Colonic mucosa (tissue), 4 donors: ENCODE measurements at regions not wholly inside any gene's neighbourhood (a gene's known extent, or its start where the extent isn't known, plus 50 kb on each side); places are given as distances from the start of the nearest gene placed in this dataset.

ENCODE experiments used
- DNase-seq: peaks from one replicate; pipeline ENCODE4 v3.0.0-alpha.2; 2020
- H3K27ac ChIP-seq: fragments of 200-600 bp; one replicate; pipeline ENCODE4 v1.8.0; 2021
- H3K27me3 ChIP-seq: fragments of 200-600 bp; one replicate; pipeline ENCODE4 v1.8.0; 2021
- H3K36me3 ChIP-seq: fragments of 200-600 bp; one replicate; pipeline ENCODE4 v1.8.0; 2021
- H3K4me1 ChIP-seq: fragments of 200-600 bp; one replicate; pipeline ENCODE4 v1.8.0; 2021; ENCODE audit warnings: mild to moderate bottlenecking
- H3K4me3 ChIP-seq: fragments of 200-600 bp; one replicate; pipeline ENCODE4 v1.8.0; 2021
- H3K9ac ChIP-seq, 2 donors: one replicate each; pipeline ENCODE4 v1.7.0; 2013; ENCODE audit warnings: control low read depth in 2 of 2, low read depth in 2 of 2, low read length in 2 of 2
- H3K9me3 ChIP-seq: fragments of 200-600 bp; one replicate; pipeline ENCODE4 v1.8.0; 2021
- intact Hi-C: fragments of 100-400 bp; cut with DNase I; formaldehyde crosslinking; loops from one replicate; pipeline ENCODE4 v1.14.1; 2022
- TF ChIP-seq, protein P1 (sequence below): fragments of 200-600 bp; IDR thresholded peaks from one replicate; pipeline ENCODE4 v1.8.0; 2022; ENCODE audit warnings: antibody characterized with exemption, mild to moderate bottlenecking
- donor health status: healthy.
- donor health status: DM: no; HTN: no; CAD: no.
- donor health status: DM: no; HTN: no; CAD: no.

DNA sequence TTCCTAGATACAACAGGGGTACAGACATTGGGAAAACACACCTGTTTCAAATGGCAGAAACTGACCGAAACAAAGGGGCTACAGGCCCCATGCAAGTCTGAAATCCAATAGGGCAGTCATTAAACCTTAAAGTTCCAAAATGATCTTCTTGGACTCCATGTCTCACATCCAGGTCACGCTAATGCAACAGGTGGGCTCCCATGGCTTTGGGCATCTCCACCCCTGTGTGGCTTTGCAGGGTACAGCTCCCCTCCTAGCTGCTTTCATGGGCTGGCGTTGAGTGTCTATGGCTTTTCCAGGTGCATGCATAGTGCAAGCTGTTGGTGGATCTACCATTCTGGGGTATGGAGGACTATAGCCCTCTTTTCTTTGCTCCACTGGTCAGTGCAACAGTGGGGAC lies 248.1 kb upstream of the RHOBTB1 start:
- no peaks in the 10 kb centered on the region for H3K9me3 ChIP-seq
- no peak overlapping the region for H3K4me3 ChIP-seq
- no peaks in the 10 kb centered on the region for H3K36me3 ChIP-seq
- DNase-seq: no peak
- intact Hi-C loops: no loop called here
- no peaks in the 10 kb centered on the region for H3K27me3 ChIP-seq
- TF ChIP-seq, protein P1, sequence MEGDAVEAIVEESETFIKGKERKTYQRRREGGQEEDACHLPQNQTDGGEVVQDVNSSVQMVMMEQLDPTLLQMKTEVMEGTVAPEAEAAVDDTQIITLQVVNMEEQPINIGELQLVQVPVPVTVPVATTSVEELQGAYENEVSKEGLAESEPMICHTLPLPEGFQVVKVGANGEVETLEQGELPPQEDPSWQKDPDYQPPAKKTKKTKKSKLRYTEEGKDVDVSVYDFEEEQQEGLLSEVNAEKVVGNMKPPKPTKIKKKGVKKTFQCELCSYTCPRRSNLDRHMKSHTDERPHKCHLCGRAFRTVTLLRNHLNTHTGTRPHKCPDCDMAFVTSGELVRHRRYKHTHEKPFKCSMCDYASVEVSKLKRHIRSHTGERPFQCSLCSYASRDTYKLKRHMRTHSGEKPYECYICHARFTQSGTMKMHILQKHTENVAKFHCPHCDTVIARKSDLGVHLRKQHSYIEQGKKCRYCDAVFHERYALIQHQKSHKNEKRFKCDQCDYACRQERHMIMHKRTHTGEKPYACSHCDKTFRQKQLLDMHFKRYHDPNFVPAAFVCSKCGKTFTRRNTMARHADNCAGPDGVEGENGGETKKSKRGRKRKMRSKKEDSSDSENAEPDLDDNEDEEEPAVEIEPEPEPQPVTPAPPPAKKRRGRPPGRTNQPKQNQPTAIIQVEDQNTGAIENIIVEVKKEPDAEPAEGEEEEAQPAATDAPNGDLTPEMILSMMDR: no peak
- H3K9ac ChIP-seq: no peak overlapping the region
- H3K4me1 ChIP-seq: no peaks in the 10 kb centered on the region
- H3K27ac ChIP-seq: no peak overlapping the region

DNA sequence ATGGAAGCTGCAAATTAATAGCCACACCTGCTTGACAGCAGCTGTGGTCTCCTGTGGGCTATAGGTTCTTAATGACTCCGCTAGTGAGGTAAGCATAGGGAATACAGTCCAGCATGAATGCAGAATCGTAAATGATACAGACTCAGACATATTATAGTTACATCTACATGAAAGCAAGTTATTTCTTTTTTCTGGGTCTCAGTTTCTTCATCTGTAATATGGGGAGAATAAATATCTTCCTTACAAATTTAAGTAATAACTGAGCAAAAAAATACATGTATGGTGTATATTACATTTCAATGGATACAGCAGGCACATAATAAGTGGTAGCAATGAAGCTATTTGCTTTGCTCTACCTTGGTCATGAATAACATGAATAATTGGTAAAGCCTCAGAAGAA lies 245.9 kb upstream of the RHOBTB1 start:
- H3K9ac ChIP-seq: no peak overlapping the region
- H3K27me3 ChIP-seq: no peaks in the 10 kb centered on the region
- no peak for DNase-seq
- no peaks in the 10 kb centered on the region for H3K9me3 ChIP-seq
- no peaks in the 10 kb centered on the region for H3K36me3 ChIP-seq
- TF ChIP-seq, protein P1: no peak
- no peak overlapping the region for H3K27ac ChIP-seq
- no peak overlapping the region for H3K4me3 ChIP-seq
- intact Hi-C loops: no loop called here
- no peaks in the 10 kb centered on the region for H3K4me1 ChIP-seq

DNA sequence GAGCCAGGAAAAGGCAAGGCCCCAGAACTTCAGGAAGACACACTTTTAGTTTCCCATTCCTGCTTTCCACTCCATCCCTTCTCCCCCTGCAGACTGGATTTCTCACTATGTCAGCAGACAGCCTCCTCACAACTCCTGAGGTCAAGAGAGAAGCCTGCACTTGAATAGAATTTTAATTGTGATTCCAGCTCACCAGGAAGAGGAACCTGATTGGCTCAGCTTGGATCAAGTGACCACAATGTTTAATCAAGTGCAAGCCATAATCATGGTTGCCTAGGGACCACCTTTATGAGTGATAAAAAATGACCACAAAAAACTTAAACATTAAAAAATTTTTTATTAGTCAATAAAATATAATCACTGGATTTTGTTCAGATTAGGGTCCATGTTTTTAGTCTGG lies 244.7 kb upstream of the RHOBTB1 start:
- intact Hi-C loops: no loop called here
- Histone ChIP-seq H3K9me3 (no peaks in the 10 kb centered on the region), H3K27me3 (no peaks in the 10 kb centered on the region), H3K4me1 (no peaks in the 10 kb centered on the region), H3K4me3 (no peak overlapping the region), H3K27ac (no peak overlapping the region), H3K36me3 (no peaks in the 10 kb centered on the region), H3K9ac (no peak overlapping the region)
- TF ChIP-seq, protein P1: no peak
- no peak for DNase-seq

DNA sequence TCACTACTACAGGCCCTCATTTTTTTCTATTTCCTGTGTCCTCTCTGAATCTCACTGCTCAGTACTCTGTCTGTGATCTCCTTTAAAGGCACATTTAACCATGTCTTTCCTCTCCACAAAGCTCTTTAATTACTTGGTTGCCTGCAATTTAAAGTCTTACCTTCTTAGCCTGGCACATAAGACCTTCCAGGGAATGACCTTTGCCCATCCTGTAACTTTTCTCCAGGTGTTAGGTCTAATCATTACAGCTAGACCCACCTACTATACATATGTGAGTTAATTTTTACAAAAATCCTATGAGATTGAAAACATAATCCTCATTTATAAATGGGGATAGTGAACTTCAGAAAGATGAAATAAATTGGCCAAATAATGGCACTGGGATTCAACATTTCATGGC lies 244.1 kb upstream of the RHOBTB1 start:
- TF ChIP-seq, protein P1: no peak
- Histone ChIP-seq H3K4me1 (no peaks in the 10 kb centered on the region), H3K36me3 (no peaks in the 10 kb centered on the region), H3K9ac (no peak overlapping the region), H3K27me3 (no peaks in the 10 kb centered on the region), H3K4me3 (no peak overlapping the region), H3K9me3 (no peaks in the 10 kb centered on the region), H3K27ac (no peak overlapping the region)
- DNase-seq: no peak
- intact Hi-C loops: no loop called here

DNA sequence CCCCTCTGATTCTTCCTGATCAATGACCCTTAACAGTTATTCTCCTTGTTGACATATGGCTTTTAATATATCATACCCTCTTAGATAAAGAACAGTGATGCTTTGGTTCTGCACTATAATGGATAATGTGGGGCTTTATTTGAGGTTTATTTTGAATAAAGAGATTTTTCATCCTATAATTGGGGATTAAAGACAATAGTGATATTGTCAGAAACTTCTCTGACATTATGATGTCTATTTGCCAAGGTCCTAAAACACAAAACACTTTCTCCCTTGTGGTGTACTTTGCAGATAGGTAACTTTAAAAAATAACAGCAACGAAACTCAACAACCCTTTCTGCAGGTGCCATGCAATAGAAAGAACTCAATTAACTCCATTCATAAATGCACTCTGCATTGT lies 243.6 kb upstream of the RHOBTB1 start:
- H3K9ac ChIP-seq: no peak overlapping the region
- TF ChIP-seq, protein P1: no peak
- intact Hi-C loops: no loop called here
- no peaks in the 10 kb centered on the region for H3K9me3 ChIP-seq
- no peak overlapping the region for H3K4me3 ChIP-seq
- H3K27ac ChIP-seq: no peak overlapping the region
- H3K36me3 ChIP-seq: no peaks in the 10 kb centered on the region
- H3K4me1 ChIP-seq: no peaks in the 10 kb centered on the region
- H3K27me3 ChIP-seq: no peaks in the 10 kb centered on the region
- DNase-seq: no peak

DNA sequence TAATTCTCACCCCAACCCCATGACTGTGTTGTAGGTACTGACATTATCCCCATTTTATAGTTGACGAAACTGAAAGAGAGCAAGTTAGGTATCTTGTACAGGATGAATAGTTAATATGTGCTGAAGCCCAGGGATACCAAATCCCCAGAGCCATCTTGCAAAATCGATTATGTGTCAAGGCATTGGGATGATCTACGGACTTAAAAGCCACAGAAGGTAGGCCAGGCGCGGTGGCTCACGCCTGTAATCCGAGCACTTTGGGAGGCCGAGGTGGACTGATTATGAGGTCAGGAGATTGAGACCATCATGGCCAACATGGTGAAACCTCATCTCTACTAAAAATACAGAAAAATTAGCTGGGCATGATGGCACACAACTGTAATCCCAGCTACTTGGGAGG lies 242.4 kb upstream of the RHOBTB1 start:
- intact Hi-C loops: no loop called here
- DNase-seq: no peak
- Histone ChIP-seq H3K4me3 (no peak overlapping the region), H3K4me1 (no peaks in the 10 kb centered on the region), H3K27ac (no peak overlapping the region), H3K9me3 (no peaks in the 10 kb centered on the region), H3K36me3 (no peaks in the 10 kb centered on the region), H3K27me3 (no peaks in the 10 kb centered on the region), H3K9ac (no peak overlapping the region)
- TF ChIP-seq, protein P1: no peak
